ENCODE measurements at regions not wholly inside any gene's neighbourhood (a gene's known extent, or its start where the extent isn't known, plus 50 kb on each side); places are given as distances from the start of the nearest gene placed in this dataset.
"Not testable (repeated sequence)": the region's sequence is repeated elsewhere in the genome, so short reads cannot be mapped to it uniquely, and the experiment has no call there.

DNA sequence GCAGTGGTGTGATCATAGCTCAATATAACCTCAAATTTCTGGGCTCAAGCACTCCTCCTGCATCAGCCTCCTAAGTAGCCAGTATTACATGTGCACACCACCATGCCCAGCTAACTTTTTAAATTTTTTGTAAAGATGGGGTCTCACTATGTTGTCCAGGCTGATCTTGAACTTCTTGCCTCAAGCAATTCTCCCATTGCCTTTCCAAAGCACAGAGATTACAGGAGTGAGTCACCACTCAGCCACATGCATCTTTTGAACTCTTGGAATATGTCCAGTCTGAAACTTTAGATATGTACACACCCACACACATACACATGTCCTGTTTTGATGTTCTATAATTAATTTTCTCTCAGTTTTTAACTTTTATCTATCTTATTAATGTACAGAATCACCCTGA, 2163.5 kb upstream of the DEFB115 start:
- TF ChIP-seq, protein P1, sequence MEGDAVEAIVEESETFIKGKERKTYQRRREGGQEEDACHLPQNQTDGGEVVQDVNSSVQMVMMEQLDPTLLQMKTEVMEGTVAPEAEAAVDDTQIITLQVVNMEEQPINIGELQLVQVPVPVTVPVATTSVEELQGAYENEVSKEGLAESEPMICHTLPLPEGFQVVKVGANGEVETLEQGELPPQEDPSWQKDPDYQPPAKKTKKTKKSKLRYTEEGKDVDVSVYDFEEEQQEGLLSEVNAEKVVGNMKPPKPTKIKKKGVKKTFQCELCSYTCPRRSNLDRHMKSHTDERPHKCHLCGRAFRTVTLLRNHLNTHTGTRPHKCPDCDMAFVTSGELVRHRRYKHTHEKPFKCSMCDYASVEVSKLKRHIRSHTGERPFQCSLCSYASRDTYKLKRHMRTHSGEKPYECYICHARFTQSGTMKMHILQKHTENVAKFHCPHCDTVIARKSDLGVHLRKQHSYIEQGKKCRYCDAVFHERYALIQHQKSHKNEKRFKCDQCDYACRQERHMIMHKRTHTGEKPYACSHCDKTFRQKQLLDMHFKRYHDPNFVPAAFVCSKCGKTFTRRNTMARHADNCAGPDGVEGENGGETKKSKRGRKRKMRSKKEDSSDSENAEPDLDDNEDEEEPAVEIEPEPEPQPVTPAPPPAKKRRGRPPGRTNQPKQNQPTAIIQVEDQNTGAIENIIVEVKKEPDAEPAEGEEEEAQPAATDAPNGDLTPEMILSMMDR (IDR thresholded peaks at IDR 0.05) = not testable (repeated sequence)
- not testable (repeated sequence) for TF ChIP-seq EZH2, EZH2phosphoT487 (IDR thresholded peaks at IDR 0.05)
